Vagina (tissue), 2 donors: ENCODE measurements at regions not wholly inside any gene's neighbourhood (a gene's known extent, or its start where the extent isn't known, plus 50 kb on each side); places are given as distances from the start of the nearest gene placed in this dataset.

Experiments used
- CTCF ChIP-seq, 3 experiments: fragments of 450-650 bp in 2 of 3; fragments of 200-600 bp in 1 of 3; sonication (generic) in 1 of 3; IDR thresholded peaks; one replicate each; pipeline ENCODE4 v1.5.1; 2017 to 2019; ENCODE audit warnings: antibody characterized with exemption in 3 of 3, mild to moderate bottlenecking in 2 of 3, moderate library complexity in 2 of 3
- POLR2A ChIP-seq, 2 donors: fragments of 450-650 bp; IDR thresholded peaks; one replicate each; pipeline ENCODE4 v1.6.1; 2017; ENCODE audit warnings: antibody characterized with exemption in 2 of 2, mild to moderate bottlenecking in 2 of 2, moderate library complexity in 2 of 2
- POLR2AphosphoS5 ChIP-seq, 2 donors: sonication (generic); formaldehyde crosslinking; IDR thresholded peaks; one replicate each; pipeline ENCODE4 v1.9.0; 2017; ENCODE audit warnings: antibody characterized with exemption in 2 of 2, mild to moderate bottlenecking in 2 of 2, low read depth in 1 of 2; ENCODE audit not compliant: insufficient read depth in 1 of 2

- TF ChIP-seq CTCF (IDR thresholded peaks at IDR 0.05) (no peak), POLR2AphosphoS5 (IDR thresholded peaks at IDR 0.05; ENCODE audit: insufficient read depth in 1 of 2, low read depth in 1 of 2) (no peak), POLR2A (IDR thresholded peaks at IDR 0.05) (no peak)
These were observed 103.3 kb upstream of the RASA1 start for GRCh38 chr5:87164409-87164808.
